ENCODE measurements at regions not wholly inside any gene's neighbourhood (a gene's known extent, or its start where the extent isn't known, plus 50 kb on each side); places are given as distances from the start of the nearest gene placed in this dataset.
"Not testable (repeated sequence)": the region's sequence is repeated elsewhere in the genome, so short reads cannot be mapped to it uniquely, and the experiment has no call there.

GRCh38 chr11:122584670-122585069 is 70.9 kb upstream of the UBASH3B start:
- Histone ChIP-seq H3K27me3 (ENCODE audit: control insufficient read depth in 1 of 2, insufficient read depth in 2 of 2, low read length in 2 of 2) (no peaks in the 10 kb centered on the region), H3K27ac (ENCODE audit: low read depth, low read length) (no peak overlapping the region), H3K9me3 (ENCODE audit: control insufficient read depth in 1 of 2, low read length in 2 of 2) (no peaks in the 10 kb centered on the region)

GRCh38 chr11:122580071-122580470 is 75.5 kb upstream of the UBASH3B start:
- H3K36me3 ChIP-seq (ENCODE audit: control insufficient read depth in 1 of 2, insufficient read depth in 2 of 2, low read length in 2 of 2); H3K4me3 ChIP-seq (ENCODE audit: low read depth in 1 of 2, low read length in 2 of 2); H3K4me1 ChIP-seq (ENCODE audit: control insufficient read depth in 1 of 2, insufficient read depth in 2 of 2, low read length in 2 of 2); H3K27ac ChIP-seq (ENCODE audit: low read depth, low read length); H3K27me3 ChIP-seq (ENCODE audit: control insufficient read depth in 1 of 2, insufficient read depth in 2 of 2, low read length in 2 of 2); H3K9ac ChIP-seq (ENCODE audit: low read depth in 1 of 2, low read length in 2 of 2); H3K9me3 ChIP-seq (ENCODE audit: control insufficient read depth in 1 of 2, low read length in 2 of 2): not testable (repeated sequence)

More at GRCh38 chr11:122584670-122585069, 70.9 kb upstream of the UBASH3B start:
- no peaks in the 10 kb centered on the region for H3K36me3 ChIP-seq (ENCODE audit: control insufficient read depth in 1 of 2, insufficient read depth in 2 of 2, low read length in 2 of 2)
- H3K4me3 ChIP-seq (ENCODE audit: low read depth in 1 of 2, low read length in 2 of 2), result no peak overlapping the region
- H3K4me1 ChIP-seq (ENCODE audit: control insufficient read depth in 1 of 2, insufficient read depth in 2 of 2, low read length in 2 of 2), result peaks cover 3 to 8% of the 10 kb centered on the region in 2 donors
- H3K9ac ChIP-seq (ENCODE audit: low read depth in 1 of 2, low read length in 2 of 2), result no peak overlapping the region

GRCh38 chr11:122578171-122578825 is 77.2 kb upstream of the UBASH3B start:
- peaks cover 0 to 5% of the 10 kb centered on the region in 2 donors for H3K9me3 ChIP-seq (ENCODE audit: control insufficient read depth in 1 of 2, low read length in 2 of 2)
- H3K9ac ChIP-seq (ENCODE audit: low read depth in 1 of 2, low read length in 2 of 2), result no peak overlapping the region
- H3K4me1 ChIP-seq (ENCODE audit: control insufficient read depth in 1 of 2, insufficient read depth in 2 of 2, low read length in 2 of 2), result peaks cover 3 to 8% of the 10 kb centered on the region in 2 donors
- H3K27me3 ChIP-seq (ENCODE audit: control insufficient read depth in 1 of 2, insufficient read depth in 2 of 2, low read length in 2 of 2), result no peaks in the 10 kb centered on the region
- no peaks in the 10 kb centered on the region for H3K36me3 ChIP-seq (ENCODE audit: control insufficient read depth in 1 of 2, insufficient read depth in 2 of 2, low read length in 2 of 2)
- H3K4me3 ChIP-seq (ENCODE audit: low read depth in 1 of 2, low read length in 2 of 2), result no peak overlapping the region
- no peak overlapping the region for H3K27ac ChIP-seq (ENCODE audit: low read depth, low read length)

GRCh38 chr11:122572592-122572991 is 82.9 kb upstream of the UBASH3B start:
- H3K4me3 ChIP-seq (ENCODE audit: low read depth in 1 of 2, low read length in 2 of 2), result no peak overlapping the region

GRCh38 chr11:122563761-122564160 is 91.8 kb upstream of the UBASH3B start:
- Histone ChIP-seq H3K36me3 (ENCODE audit: control insufficient read depth in 1 of 2, insufficient read depth in 2 of 2, low read length in 2 of 2) (no peaks in the 10 kb centered on the region), H3K27me3 (ENCODE audit: control insufficient read depth in 1 of 2, insufficient read depth in 2 of 2, low read length in 2 of 2) (peaks cover 0 to 4% of the 10 kb centered on the region in 2 donors), H3K9ac (ENCODE audit: low read depth in 1 of 2, low read length in 2 of 2) (no peak overlapping the region), H3K27ac (ENCODE audit: low read depth, low read length) (no peak overlapping the region), H3K4me3 (ENCODE audit: low read depth in 1 of 2, low read length in 2 of 2) (no peak overlapping the region), H3K9me3 (ENCODE audit: control insufficient read depth in 1 of 2, low read length in 2 of 2) (no peaks in the 10 kb centered on the region), H3K4me1 (ENCODE audit: control insufficient read depth in 1 of 2, insufficient read depth in 2 of 2, low read length in 2 of 2) (no peaks in the 10 kb centered on the region)

More at GRCh38 chr11:122572592-122572991, 82.9 kb upstream of the UBASH3B start:
- no peak overlapping the region for H3K27ac ChIP-seq (ENCODE audit: low read depth, low read length)
- H3K4me1 ChIP-seq (ENCODE audit: control insufficient read depth in 1 of 2, insufficient read depth in 2 of 2, low read length in 2 of 2), result no peaks in the 10 kb centered on the region
- H3K9me3 ChIP-seq (ENCODE audit: control insufficient read depth in 1 of 2, low read length in 2 of 2), result no peaks in the 10 kb centered on the region
- H3K36me3 ChIP-seq (ENCODE audit: control insufficient read depth in 1 of 2, insufficient read depth in 2 of 2, low read length in 2 of 2), result no peaks in the 10 kb centered on the region
- no peaks in the 10 kb centered on the region for H3K27me3 ChIP-seq (ENCODE audit: control insufficient read depth in 1 of 2, insufficient read depth in 2 of 2, low read length in 2 of 2)
- H3K9ac ChIP-seq (ENCODE audit: low read depth in 1 of 2, low read length in 2 of 2), result no peak overlapping the region

- Histone ChIP-seq H3K9ac (ENCODE audit: low read depth in 1 of 2, low read length in 2 of 2) (no peak overlapping the region), H3K27me3 (ENCODE audit: control insufficient read depth in 1 of 2, insufficient read depth in 2 of 2, low read length in 2 of 2) (peaks cover 0 to 6% of the 10 kb centered on the region in 2 donors), H3K9me3 (ENCODE audit: control insufficient read depth in 1 of 2, low read length in 2 of 2) (no peaks in the 10 kb centered on the region), H3K4me3 (ENCODE audit: low read depth in 1 of 2, low read length in 2 of 2) (no peak overlapping the region), H3K4me1 (ENCODE audit: control insufficient read depth in 1 of 2, insufficient read depth in 2 of 2, low read length in 2 of 2) (no peaks in the 10 kb centered on the region), H3K36me3 (ENCODE audit: control insufficient read depth in 1 of 2, insufficient read depth in 2 of 2, low read length in 2 of 2) (no peaks in the 10 kb centered on the region), H3K27ac (ENCODE audit: low read depth, low read length) (no peak overlapping the region)
Observed at GRCh38 chr11:122559734-122560382, 95.7 kb upstream of the UBASH3B start.

- not testable (repeated sequence) for H3K4me3 ChIP-seq (ENCODE audit: low read depth in 1 of 2, low read length in 2 of 2); H3K9ac ChIP-seq (ENCODE audit: low read depth in 1 of 2, low read length in 2 of 2); H3K4me1 ChIP-seq (ENCODE audit: control insufficient read depth in 1 of 2, insufficient read depth in 2 of 2, low read length in 2 of 2); H3K27ac ChIP-seq (ENCODE audit: low read depth, low read length); H3K27me3 ChIP-seq (ENCODE audit: control insufficient read depth in 1 of 2, insufficient read depth in 2 of 2, low read length in 2 of 2); H3K36me3 ChIP-seq (ENCODE audit: control insufficient read depth in 1 of 2, insufficient read depth in 2 of 2, low read length in 2 of 2); H3K9me3 ChIP-seq (ENCODE audit: control insufficient read depth in 1 of 2, low read length in 2 of 2)
Observed at GRCh38 chr11:122559218-122559617, 96.3 kb upstream of the UBASH3B start.

GRCh38 chr11:122557163-122557562 is 98.4 kb upstream of the UBASH3B start:
- H3K27ac ChIP-seq (ENCODE audit: low read depth, low read length); H3K27me3 ChIP-seq (ENCODE audit: control insufficient read depth in 1 of 2, insufficient read depth in 2 of 2, low read length in 2 of 2); H3K9me3 ChIP-seq (ENCODE audit: control insufficient read depth in 1 of 2, low read length in 2 of 2); H3K4me1 ChIP-seq (ENCODE audit: control insufficient read depth in 1 of 2, insufficient read depth in 2 of 2, low read length in 2 of 2); H3K36me3 ChIP-seq (ENCODE audit: control insufficient read depth in 1 of 2, insufficient read depth in 2 of 2, low read length in 2 of 2); H3K9ac ChIP-seq (ENCODE audit: low read depth in 1 of 2, low read length in 2 of 2): not testable (repeated sequence)
- H3K4me3 ChIP-seq (ENCODE audit: low read depth in 1 of 2, low read length in 2 of 2), result peak overlapping the region in 1 of 2 donors; percentile 51

GRCh38 chr11:122556605-122557004 is 98.9 kb upstream of the UBASH3B start:
- Histone ChIP-seq H3K27ac (ENCODE audit: low read depth, low read length) (no peak overlapping the region), H3K9ac (ENCODE audit: low read depth in 1 of 2, low read length in 2 of 2) (no peak overlapping the region), H3K36me3 (ENCODE audit: control insufficient read depth in 1 of 2, insufficient read depth in 2 of 2, low read length in 2 of 2) (no peaks in the 10 kb centered on the region), H3K4me3 (ENCODE audit: low read depth in 1 of 2, low read length in 2 of 2) (peak overlapping the region in 1 of 2 donors; percentile 54), H3K4me1 (ENCODE audit: control insufficient read depth in 1 of 2, insufficient read depth in 2 of 2, low read length in 2 of 2) (no peaks in the 10 kb centered on the region), H3K27me3 (ENCODE audit: control insufficient read depth in 1 of 2, insufficient read depth in 2 of 2, low read length in 2 of 2) (peaks cover 0 to 3% of the 10 kb centered on the region in 2 donors), H3K9me3 (ENCODE audit: control insufficient read depth in 1 of 2, low read length in 2 of 2) (no peaks in the 10 kb centered on the region)

- no peak overlapping the region for H3K9ac ChIP-seq (ENCODE audit: low read depth in 1 of 2, low read length in 2 of 2)
- H3K27me3 ChIP-seq (ENCODE audit: control insufficient read depth in 1 of 2, insufficient read depth in 2 of 2, low read length in 2 of 2), result no peaks in the 10 kb centered on the region
- no peaks in the 10 kb centered on the region for H3K36me3 ChIP-seq (ENCODE audit: control insufficient read depth in 1 of 2, insufficient read depth in 2 of 2, low read length in 2 of 2)
- H3K4me3 ChIP-seq (ENCODE audit: low read depth in 1 of 2, low read length in 2 of 2), result no peak overlapping the region
- no peak overlapping the region for H3K27ac ChIP-seq (ENCODE audit: low read depth, low read length)
- no peaks in the 10 kb centered on the region for H3K4me1 ChIP-seq (ENCODE audit: control insufficient read depth in 1 of 2, insufficient read depth in 2 of 2, low read length in 2 of 2)
- peaks cover 4 to 27% of the 10 kb centered on the region in 2 donors for H3K9me3 ChIP-seq (ENCODE audit: control insufficient read depth in 1 of 2, low read length in 2 of 2)
Observed at GRCh38 chr11:122538060-122538459, 117.5 kb upstream of the UBASH3B start.
